HG03378 (cell line): ENCODE measurements at regions not wholly inside any gene's neighbourhood (a gene's known extent, or its start where the extent isn't known, plus 50 kb on each side); places are given as distances from the start of the nearest gene placed in this dataset.
"Not testable (repeated sequence)": the region's sequence is repeated elsewhere in the genome, so short reads cannot be mapped to it uniquely, and the experiment has no call there.

Source experiments
- ATAC-seq: cut with Tn5 transposase; IDR thresholded peaks from one replicate; pipeline ENCODE4 v1.9.1; 2021; ENCODE audit warnings: mild to moderate bottlenecking, moderate library complexity; ENCODE audit not compliant: unreplicated experiment

GRCh38 chr15:22519213-22519612, 60.5 kb downstream of the GOLGA6L22 start:
- not testable (repeated sequence) for ATAC-seq

GRCh38 chr15:22526537-22526936, 67.8 kb downstream of the GOLGA6L22 start:
- peak; percentile 44 for ATAC-seq

DNA sequence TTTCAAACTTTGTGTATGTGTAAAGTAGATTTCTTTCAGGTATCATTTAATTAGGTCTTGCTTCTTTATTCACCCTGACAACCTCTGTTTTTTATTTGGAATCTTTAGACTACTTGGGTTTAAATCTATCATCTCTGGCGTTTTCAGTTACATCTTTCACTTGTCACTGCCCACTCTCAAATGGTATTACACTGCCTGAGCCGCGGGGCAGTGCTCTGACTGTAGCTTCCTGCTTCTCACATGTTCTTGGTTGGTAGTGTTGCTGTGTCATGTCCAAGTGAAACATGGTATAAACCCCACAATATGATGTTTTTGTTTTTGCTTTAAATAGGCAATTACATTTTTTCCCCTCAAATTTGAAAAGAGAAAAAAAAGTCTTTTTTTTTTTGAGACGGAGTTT, 68.3 kb downstream of the GOLGA6L22 start:
- peak; percentile 25 for ATAC-seq

DNA sequence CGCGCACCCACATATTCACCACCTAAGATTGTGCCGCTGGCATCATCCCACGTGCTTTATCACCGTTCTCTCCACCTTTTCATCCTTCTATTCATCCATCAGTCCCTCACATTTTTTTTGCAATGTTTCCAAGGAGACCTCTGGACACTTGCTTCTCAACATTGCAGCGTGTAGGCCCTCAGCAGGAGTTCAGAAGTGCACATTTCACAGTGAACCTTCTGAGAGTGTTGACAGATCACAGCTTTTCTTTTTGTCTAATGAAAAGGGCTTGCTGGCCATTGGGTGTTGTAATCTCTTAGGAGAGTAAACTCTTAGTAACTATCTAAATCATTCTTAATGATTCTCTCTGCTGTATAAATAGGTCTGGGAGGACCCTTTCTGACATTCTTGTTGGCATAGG, 70.5 kb downstream of the GOLGA6L22 start:
- not testable (repeated sequence) for ATAC-seq

GRCh38 chr15:22559701-22560100, 101.0 kb downstream of the GOLGA6L22 start:
- ATAC-seq: not testable (repeated sequence)

DNA sequence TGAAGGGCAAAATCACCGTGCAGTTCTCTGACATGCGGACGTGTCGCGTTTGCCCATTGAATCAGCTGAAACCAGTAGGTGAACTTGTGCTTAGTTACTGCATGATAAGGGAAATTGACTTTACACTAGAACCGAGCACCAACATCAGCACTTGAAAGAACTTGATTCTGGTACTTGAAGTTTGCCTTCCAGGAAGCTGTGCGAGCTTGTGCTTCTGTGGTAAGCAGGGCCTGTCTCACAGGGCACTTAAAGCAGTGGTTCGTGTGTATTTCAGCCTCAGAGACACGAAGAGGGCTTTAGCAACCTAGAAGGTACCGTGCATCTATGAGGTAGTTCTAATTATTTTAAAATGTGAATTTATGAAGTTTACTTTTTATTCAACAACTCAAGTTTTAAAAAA, 103.0 kb downstream of the GOLGA6L22 start:
- ATAC-seq: not testable (repeated sequence)

DNA sequence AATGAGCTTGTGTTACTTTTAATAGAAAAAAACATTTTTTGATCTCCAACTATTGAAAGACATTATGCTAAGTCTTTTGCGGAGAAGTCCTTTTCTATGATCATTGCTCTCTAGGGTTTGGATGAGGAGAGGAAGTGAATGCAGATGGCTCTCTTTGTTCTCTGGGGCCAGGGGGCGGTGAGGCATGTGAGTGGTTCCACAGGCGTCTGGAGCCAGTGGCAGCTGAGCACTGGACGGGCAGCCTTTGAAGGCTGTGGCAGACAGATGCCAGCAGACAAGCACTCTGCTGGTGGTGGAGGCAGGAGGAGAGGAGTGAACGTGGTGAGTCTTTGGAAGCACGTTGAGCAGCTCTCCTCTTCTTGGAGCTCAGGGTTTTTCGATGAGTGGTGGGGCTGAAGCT, 107.8 kb downstream of the GOLGA6L22 start:
- not testable (repeated sequence) for ATAC-seq

GRCh38 chr15:22569486-22569885, 110.8 kb downstream of the GOLGA6L22 start:
- not testable (repeated sequence) for ATAC-seq

GRCh38 chr15:22572152-22572735, 113.5 kb downstream of the GOLGA6L22 start:
- not testable (repeated sequence) for ATAC-seq

GRCh38 chr15:22572792-22573191, 114.1 kb downstream of the GOLGA6L22 start:
- ATAC-seq: not testable (repeated sequence)

- ATAC-seq: not testable (repeated sequence)
Measured at GRCh38 chr15:22577828-22578227, 119.1 kb downstream of the GOLGA6L22 start.

- ATAC-seq: not testable (repeated sequence)
Measured at GRCh38 chr15:22579213-22579612, 120.5 kb downstream of the GOLGA6L22 start.

DNA sequence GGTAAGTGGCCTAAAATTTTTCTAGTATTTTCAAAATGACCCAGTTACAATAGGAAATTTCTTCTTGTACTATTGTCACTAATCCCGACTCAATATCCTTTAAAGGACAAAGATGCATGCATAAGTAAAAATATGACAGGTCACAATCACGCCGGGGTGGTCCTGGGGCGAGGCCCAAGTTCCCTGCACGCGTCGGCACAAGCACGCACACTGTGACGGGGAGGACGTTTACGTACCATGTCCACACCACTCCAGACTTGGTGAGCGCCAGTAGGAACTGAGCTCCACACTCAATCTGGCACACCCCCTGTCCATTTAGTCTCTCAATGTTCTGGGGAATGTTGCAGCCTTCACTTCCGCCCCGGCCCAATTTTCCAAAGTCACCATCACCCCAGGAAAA, 128.7 kb downstream of the GOLGA6L22 start:
- ATAC-seq: not testable (repeated sequence)

DNA sequence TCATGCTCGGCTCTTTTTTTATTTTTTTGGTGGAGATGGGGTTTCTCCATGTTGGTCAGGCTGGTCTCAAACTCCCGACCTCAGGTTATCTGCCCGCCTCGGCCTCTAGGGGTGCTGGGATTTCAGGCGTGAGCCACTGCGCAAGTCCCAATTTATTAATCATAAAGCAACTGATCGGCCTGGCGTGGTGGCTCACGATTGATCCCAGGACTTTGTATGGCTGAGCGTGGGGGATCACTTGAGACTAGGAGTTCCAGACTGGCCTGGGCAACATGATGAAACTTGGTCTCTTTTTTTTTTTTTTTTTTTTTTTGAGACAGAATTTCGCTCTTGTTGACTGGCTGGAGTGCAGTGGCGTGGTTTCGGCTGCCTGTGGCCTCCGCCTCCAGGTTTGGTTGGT, 139.8 kb downstream of the GOLGA6L22 start:
- ATAC-seq: not testable (repeated sequence)

- ATAC-seq: not testable (repeated sequence)
Measured at GRCh38 chr15:22599526-22600320, 141.0 kb downstream of the GOLGA6L22 start.

- not testable (repeated sequence) for ATAC-seq
Measured at GRCh38 chr15:22616976-22617375, 158.3 kb downstream of the GOLGA6L22 start.

- ATAC-seq: not testable (repeated sequence)
Measured at GRCh38 chr15:22631789-22632188, 154.7 kb upstream of the NIPA1 start.

DNA sequence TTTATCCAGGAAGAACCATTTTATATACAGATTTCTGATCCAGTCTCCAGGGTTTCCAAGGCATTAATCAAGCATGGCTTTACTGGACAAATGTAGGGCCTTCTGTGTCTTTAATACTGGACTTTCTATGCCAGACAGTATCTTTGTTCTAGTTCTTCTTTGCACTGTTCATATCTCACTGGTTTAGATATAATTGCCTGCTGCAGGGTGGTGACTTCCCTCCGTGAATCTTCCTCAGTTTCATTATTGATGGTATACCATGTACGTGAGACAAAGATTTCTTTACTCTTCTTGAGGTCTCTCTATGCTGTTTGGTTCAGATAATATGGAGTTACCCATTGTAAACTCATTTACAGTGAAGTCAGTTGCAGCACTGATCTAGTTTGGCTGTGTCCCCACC, 146.5 kb upstream of the NIPA1 start:
- not testable (repeated sequence) for ATAC-seq

GRCh38 chr15:22649458-22649857, 137.0 kb upstream of the NIPA1 start:
- ATAC-seq: not testable (repeated sequence)

DNA sequence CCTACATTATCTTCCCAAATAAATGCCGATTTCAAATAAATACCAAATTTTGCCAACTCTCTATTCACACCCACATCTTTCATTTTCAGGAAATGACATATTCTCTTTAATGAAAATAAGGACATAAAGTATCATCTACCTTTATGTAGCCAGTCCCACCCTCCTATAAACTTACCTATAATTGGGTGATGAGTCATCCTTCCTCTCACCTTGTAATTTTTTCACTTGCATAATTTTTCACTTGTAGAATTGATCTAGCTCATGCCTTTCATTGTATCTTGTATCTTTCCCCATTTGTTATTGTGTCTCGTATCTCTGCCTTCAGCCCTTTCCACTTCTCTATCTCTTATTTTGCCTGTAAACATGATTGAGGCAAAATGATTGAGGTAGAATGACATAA, 135.3 kb upstream of the NIPA1 start:
- ATAC-seq: not testable (repeated sequence)

GRCh38 chr15:22664294-22665058, 122.0 kb upstream of the NIPA1 start:
- ATAC-seq: peak; percentile 50
